K562 (cell line): ENCODE measurements at regions not wholly inside any gene's neighbourhood (a gene's known extent, or its start where the extent isn't known, plus 50 kb on each side); places are given as distances from the start of the nearest gene placed in this dataset.

ENCODE experiments used
- CEBPB ChIP-seq: fragments of 450-650 bp; IDR thresholded peaks from 2 replicates; pipeline ENCODE4 v1.6.1; 2016; ENCODE audit warnings: missing genetic modification characterization, missing compliant biosample characterization
- MEIS2 ChIP-seq: fragments of 450-650 bp; IDR thresholded peaks from 2 replicates; pipeline ENCODE4 v1.6.1; 2014; ENCODE audit warnings: mild to moderate bottlenecking; ENCODE audit not compliant: partially characterized antibody
- PHB2 ChIP-seq: fragments of 450-650 bp; IDR thresholded peaks from 2 replicates; pipeline ENCODE4 v1.6.1; 2017; ENCODE audit warnings: low read depth
- SMARCA4 ChIP-seq: fragments of 450-650 bp; IDR thresholded peaks from 2 replicates; pipeline ENCODE4 v1.6.1; 2016
- TGIF2 ChIP-seq: sonication (generic); formaldehyde crosslinking; IDR thresholded peaks from 2 replicates; pipeline ENCODE4 v1.8.1; 2022; ENCODE audit warnings: mild to moderate bottlenecking, missing genetic modification reagents, moderate library complexity
- ZFX ChIP-seq: sonication (generic); formaldehyde crosslinking; IDR thresholded peaks from 2 replicates; pipeline ENCODE4 v1.8.0; 2022; ENCODE audit warnings: mild to moderate bottlenecking, missing genetic modification reagents, moderate library complexity
- ZNF24 ChIP-seq: fragments of 450-650 bp; IDR thresholded peaks from 2 replicates; pipeline ENCODE4 v1.6.1; 2016
- TF ChIP-seq, protein P1 (sequence below): fragments of 250-450 bp; sonication (Bioruptor Pico); IDR thresholded peaks from 2 replicates; pipeline ENCODE4 v1.5.0; 2021; ENCODE audit warnings: mild to moderate bottlenecking, borderline replicate concordance
- TF ChIP-seq, protein P2 (sequence below): IDR thresholded peaks from 3 replicates; pipeline ENCODE4 v1.6.1; 2011; ENCODE audit warnings: borderline replicate concordance, mild to moderate bottlenecking, moderate library complexity; ENCODE audit not compliant: insufficient read length; ENCODE audit errors: extremely low read depth
- TF ChIP-seq, protein P3 (sequence below): fragments of 450-650 bp; formaldehyde crosslinking; conservative IDR thresholded peaks from 2 replicates; pipeline ENCODE4 v1.4.0; 2022; ENCODE audit warnings: mild to moderate bottlenecking, missing genetic modification characterization
- TF ChIP-seq, protein P4 (sequence below): fragments of 450-650 bp; IDR thresholded peaks from 2 replicates; pipeline ENCODE4 v1.6.1; 2016; ENCODE audit warnings: mild to moderate bottlenecking, moderate library complexity

DNA sequence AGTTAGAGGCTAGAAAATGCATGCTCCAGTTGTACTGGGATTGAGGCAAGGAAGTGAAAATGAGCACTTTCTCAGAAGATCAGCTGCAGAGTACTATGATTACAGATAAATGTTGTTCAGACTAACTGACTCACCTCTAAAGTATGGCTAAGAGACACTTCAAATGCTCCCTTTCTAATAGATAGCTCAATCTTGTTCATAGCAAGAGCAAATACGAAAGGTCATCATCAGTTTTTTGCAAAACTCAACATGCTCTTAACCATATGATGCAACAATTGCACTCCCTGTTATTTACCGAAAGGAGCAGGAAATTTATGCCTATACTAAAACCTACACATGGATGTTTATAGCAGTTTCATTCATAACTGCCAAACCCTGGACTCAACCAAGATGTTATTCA is 838.4 kb upstream of the INTU start (continued):
- TF ChIP-seq, protein P1, sequence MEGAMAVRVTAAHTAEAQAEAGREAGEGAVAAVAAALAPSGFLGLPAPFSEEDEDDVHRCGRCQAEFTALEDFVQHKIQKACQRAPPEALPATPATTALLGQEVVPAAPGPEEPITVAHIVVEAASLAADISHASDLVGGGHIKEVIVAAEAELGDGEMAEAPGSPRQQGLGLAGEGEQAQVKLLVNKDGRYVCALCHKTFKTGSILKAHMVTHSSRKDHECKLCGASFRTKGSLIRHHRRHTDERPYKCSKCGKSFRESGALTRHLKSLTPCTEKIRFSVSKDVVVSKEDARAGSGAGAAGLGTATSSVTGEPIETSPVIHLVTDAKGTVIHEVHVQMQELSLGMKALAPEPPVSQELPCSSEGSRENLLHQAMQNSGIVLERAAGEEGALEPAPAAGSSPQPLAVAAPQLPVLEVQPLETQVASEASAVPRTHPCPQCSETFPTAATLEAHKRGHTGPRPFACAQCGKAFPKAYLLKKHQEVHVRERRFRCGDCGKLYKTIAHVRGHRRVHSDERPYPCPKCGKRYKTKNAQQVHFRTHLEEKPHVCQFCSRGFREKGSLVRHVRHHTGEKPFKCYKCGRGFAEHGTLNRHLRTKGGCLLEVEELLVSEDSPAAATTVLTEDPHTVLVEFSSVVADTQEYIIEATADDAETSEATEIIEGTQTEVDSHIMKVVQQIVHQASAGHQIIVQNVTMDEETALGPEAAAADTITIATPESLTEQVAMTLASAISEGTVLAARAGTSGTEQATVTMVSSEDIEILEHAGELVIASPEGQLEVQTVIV (CRISPR knock-in tag), result no peak
- TF ChIP-seq SMARCA4 (0 out of 2 replicates have a peak, but pooled peaks have one; percentile 47), PHB2 (no peak), TGIF2 (CRISPR knock-in tag) (no peak), ZFX (no peak), CEBPB (tag) (peak; percentile 89), MEIS2 (peak; percentile 42), ZNF24 (no peak)
- TF ChIP-seq, protein P2, sequence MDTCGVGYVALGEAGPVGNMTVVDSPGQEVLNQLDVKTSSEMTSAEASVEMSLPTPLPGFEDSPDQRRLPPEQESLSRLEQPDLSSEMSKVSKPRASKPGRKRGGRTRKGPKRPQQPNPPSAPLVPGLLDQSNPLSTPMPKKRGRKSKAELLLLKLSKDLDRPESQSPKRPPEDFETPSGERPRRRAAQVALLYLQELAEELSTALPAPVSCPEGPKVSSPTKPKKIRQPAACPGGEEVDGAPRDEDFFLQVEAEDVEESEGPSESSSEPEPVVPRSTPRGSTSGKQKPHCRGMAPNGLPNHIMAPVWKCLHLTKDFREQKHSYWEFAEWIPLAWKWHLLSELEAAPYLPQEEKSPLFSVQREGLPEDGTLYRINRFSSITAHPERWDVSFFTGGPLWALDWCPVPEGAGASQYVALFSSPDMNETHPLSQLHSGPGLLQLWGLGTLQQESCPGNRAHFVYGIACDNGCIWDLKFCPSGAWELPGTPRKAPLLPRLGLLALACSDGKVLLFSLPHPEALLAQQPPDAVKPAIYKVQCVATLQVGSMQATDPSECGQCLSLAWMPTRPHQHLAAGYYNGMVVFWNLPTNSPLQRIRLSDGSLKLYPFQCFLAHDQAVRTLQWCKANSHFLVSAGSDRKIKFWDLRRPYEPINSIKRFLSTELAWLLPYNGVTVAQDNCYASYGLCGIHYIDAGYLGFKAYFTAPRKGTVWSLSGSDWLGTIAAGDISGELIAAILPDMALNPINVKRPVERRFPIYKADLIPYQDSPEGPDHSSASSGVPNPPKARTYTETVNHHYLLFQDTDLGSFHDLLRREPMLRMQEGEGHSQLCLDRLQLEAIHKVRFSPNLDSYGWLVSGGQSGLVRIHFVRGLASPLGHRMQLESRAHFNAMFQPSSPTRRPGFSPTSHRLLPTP, result no peak
- TF ChIP-seq, protein P3, sequence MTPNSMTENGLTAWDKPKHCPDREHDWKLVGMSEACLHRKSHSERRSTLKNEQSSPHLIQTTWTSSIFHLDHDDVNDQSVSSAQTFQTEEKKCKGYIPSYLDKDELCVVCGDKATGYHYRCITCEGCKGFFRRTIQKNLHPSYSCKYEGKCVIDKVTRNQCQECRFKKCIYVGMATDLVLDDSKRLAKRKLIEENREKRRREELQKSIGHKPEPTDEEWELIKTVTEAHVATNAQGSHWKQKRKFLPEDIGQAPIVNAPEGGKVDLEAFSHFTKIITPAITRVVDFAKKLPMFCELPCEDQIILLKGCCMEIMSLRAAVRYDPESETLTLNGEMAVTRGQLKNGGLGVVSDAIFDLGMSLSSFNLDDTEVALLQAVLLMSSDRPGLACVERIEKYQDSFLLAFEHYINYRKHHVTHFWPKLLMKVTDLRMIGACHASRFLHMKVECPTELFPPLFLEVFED (CRISPR knock-in tag), result no peak
- TF ChIP-seq, protein P4, sequence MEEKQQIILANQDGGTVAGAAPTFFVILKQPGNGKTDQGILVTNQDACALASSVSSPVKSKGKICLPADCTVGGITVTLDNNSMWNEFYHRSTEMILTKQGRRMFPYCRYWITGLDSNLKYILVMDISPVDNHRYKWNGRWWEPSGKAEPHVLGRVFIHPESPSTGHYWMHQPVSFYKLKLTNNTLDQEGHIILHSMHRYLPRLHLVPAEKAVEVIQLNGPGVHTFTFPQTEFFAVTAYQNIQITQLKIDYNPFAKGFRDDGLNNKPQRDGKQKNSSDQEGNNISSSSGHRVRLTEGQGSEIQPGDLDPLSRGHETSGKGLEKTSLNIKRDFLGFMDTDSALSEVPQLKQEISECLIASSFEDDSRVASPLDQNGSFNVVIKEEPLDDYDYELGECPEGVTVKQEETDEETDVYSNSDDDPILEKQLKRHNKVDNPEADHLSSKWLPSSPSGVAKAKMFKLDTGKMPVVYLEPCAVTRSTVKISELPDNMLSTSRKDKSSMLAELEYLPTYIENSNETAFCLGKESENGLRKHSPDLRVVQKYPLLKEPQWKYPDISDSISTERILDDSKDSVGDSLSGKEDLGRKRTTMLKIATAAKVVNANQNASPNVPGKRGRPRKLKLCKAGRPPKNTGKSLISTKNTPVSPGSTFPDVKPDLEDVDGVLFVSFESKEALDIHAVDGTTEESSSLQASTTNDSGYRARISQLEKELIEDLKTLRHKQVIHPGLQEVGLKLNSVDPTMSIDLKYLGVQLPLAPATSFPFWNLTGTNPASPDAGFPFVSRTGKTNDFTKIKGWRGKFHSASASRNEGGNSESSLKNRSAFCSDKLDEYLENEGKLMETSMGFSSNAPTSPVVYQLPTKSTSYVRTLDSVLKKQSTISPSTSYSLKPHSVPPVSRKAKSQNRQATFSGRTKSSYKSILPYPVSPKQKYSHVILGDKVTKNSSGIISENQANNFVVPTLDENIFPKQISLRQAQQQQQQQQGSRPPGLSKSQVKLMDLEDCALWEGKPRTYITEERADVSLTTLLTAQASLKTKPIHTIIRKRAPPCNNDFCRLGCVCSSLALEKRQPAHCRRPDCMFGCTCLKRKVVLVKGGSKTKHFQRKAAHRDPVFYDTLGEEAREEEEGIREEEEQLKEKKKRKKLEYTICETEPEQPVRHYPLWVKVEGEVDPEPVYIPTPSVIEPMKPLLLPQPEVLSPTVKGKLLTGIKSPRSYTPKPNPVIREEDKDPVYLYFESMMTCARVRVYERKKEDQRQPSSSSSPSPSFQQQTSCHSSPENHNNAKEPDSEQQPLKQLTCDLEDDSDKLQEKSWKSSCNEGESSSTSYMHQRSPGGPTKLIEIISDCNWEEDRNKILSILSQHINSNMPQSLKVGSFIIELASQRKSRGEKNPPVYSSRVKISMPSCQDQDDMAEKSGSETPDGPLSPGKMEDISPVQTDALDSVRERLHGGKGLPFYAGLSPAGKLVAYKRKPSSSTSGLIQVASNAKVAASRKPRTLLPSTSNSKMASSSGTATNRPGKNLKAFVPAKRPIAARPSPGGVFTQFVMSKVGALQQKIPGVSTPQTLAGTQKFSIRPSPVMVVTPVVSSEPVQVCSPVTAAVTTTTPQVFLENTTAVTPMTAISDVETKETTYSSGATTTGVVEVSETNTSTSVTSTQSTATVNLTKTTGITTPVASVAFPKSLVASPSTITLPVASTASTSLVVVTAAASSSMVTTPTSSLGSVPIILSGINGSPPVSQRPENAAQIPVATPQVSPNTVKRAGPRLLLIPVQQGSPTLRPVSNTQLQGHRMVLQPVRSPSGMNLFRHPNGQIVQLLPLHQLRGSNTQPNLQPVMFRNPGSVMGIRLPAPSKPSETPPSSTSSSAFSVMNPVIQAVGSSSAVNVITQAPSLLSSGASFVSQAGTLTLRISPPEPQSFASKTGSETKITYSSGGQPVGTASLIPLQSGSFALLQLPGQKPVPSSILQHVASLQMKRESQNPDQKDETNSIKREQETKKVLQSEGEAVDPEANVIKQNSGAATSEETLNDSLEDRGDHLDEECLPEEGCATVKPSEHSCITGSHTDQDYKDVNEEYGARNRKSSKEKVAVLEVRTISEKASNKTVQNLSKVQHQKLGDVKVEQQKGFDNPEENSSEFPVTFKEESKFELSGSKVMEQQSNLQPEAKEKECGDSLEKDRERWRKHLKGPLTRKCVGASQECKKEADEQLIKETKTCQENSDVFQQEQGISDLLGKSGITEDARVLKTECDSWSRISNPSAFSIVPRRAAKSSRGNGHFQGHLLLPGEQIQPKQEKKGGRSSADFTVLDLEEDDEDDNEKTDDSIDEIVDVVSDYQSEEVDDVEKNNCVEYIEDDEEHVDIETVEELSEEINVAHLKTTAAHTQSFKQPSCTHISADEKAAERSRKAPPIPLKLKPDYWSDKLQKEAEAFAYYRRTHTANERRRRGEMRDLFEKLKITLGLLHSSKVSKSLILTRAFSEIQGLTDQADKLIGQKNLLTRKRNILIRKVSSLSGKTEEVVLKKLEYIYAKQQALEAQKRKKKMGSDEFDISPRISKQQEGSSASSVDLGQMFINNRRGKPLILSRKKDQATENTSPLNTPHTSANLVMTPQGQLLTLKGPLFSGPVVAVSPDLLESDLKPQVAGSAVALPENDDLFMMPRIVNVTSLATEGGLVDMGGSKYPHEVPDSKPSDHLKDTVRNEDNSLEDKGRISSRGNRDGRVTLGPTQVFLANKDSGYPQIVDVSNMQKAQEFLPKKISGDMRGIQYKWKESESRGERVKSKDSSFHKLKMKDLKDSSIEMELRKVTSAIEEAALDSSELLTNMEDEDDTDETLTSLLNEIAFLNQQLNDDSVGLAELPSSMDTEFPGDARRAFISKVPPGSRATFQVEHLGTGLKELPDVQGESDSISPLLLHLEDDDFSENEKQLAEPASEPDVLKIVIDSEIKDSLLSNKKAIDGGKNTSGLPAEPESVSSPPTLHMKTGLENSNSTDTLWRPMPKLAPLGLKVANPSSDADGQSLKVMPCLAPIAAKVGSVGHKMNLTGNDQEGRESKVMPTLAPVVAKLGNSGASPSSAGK, result no peak
